H54 (cell line): ENCODE measurements at regions not wholly inside any gene's neighbourhood (a gene's known extent, or its start where the extent isn't known, plus 50 kb on each side); places are given as distances from the start of the nearest gene placed in this dataset.
"Not testable (repeated sequence)": the region's sequence is repeated elsewhere in the genome, so short reads cannot be mapped to it uniquely, and the experiment has no call there.

Experiments used
- DNase-seq: peaks from one replicate; pipeline ENCODE4 v3.0.0; 2011; ENCODE audit warnings: low spot score, mixed read lengths; ENCODE audit not compliant: insufficient read length
- FAIRE-seq: peaks from 3 replicates; lab custom pipeline; 2011; peaks lifted over from hg19 to GRCh38; lab: Jason Lieb, UNC
- POLR2A ChIP-seq: IDR thresholded peaks from 2 replicates; pipeline ENCODE4 v1.6.1; 2011; ENCODE audit warnings: low read depth, mild to moderate bottlenecking, low read length

GRCh38 chrX:66863721-66864120 lies 224.8 kb upstream of the EDA2R start:
- FAIRE-seq: no peak
- DNase-seq: no peak
- no peak for TF ChIP-seq POLR2A

- FAIRE-seq (no peak), DNase-seq (no peak)
Measured at GRCh38 chrX:66833426-66833825, 194.5 kb upstream of the EDA2R start.

GRCh38 chrX:66815227-66815626 lies 176.3 kb upstream of the EDA2R start:
- TF ChIP-seq POLR2A: no peak
- DNase-seq (no peak), FAIRE-seq (no peak)

More at GRCh38 chrX:66833426-66833825, 194.5 kb upstream of the EDA2R start:
- TF ChIP-seq POLR2A: no peak

- DNase-seq: not testable (repeated sequence)
Measured at GRCh38 chrX:66794514-66794913, 155.6 kb upstream of the EDA2R start.

GRCh38 chrX:66766318-66766717 lies 127.4 kb upstream of the EDA2R start:
- no peak for FAIRE-seq
- TF ChIP-seq POLR2A: no peak
- no peak for DNase-seq

More at GRCh38 chrX:66794514-66794913, 155.6 kb upstream of the EDA2R start:
- not testable (repeated sequence) for FAIRE-seq

GRCh38 chrX:66760651-66761050 lies 121.8 kb upstream of the EDA2R start:
- no peak for FAIRE-seq
- no peak for TF ChIP-seq POLR2A

GRCh38 chrX:66756717-66757116 lies 117.8 kb upstream of the EDA2R start:
- DNase-seq: no peak
- FAIRE-seq: no peak
- TF ChIP-seq POLR2A: no peak

More at GRCh38 chrX:66760651-66761050, 121.8 kb upstream of the EDA2R start:
- no peak for DNase-seq

- no peak for FAIRE-seq
- no peak for TF ChIP-seq POLR2A
- DNase-seq: no peak
Measured at GRCh38 chrX:66751136-66751782, 112.4 kb upstream of the EDA2R start.

GRCh38 chrX:66744519-66744918 lies 105.6 kb upstream of the EDA2R start:
- not testable (repeated sequence) for DNase-seq, FAIRE-seq

GRCh38 chrX:66731398-66731797 lies 92.5 kb upstream of the EDA2R start:
- DNase-seq: no peak
- TF ChIP-seq POLR2A: no peak
- no peak for FAIRE-seq

- DNase-seq: peak; percentile 1
Measured at GRCh38 chrX:66728818-66729271, 90.0 kb upstream of the EDA2R start.

GRCh38 chrX:66717926-66718325 lies 79.0 kb upstream of the EDA2R start:
- no peak for FAIRE-seq
- DNase-seq: no peak

More at GRCh38 chrX:66728818-66729271, 90.0 kb upstream of the EDA2R start:
- no peak for TF ChIP-seq POLR2A
- no peak for FAIRE-seq

GRCh38 chrX:66698273-66699204 lies 59.7 kb upstream of the EDA2R start:
- TF ChIP-seq POLR2A: no peak
- DNase-seq (no peak), FAIRE-seq (no peak)

More at GRCh38 chrX:66717926-66718325, 79.0 kb upstream of the EDA2R start:
- no peak for TF ChIP-seq POLR2A

GRCh38 chrX:66692512-66692911 lies 53.6 kb upstream of the EDA2R start:
- DNase-seq, FAIRE-seq: not testable (repeated sequence)
